DND-41 (cell line): ENCODE measurements at regions not wholly inside any gene's neighbourhood (a gene's known extent, or its start where the extent isn't known, plus 50 kb on each side); places are given as distances from the start of the nearest gene placed in this dataset.

Source experiments
- EZH2 ChIP-seq: IDR thresholded peaks from 3 replicates; pipeline ENCODE4 v1.6.1; 2012; ENCODE audit warnings: borderline replicate concordance, low read depth, mild to moderate bottlenecking, moderate library complexity, low read length, inconsistent platforms; ENCODE audit not compliant: severe bottlenecking
- TF ChIP-seq, protein P1 (sequence below): IDR thresholded peaks from 2 replicates; pipeline ENCODE4 v1.5.1; 2012; ENCODE audit warnings: borderline replicate concordance, low read length, moderate library complexity, mild to moderate bottlenecking; ENCODE audit not compliant: poor library complexity, severe bottlenecking; ENCODE audit errors: extremely low read depth

DNA sequence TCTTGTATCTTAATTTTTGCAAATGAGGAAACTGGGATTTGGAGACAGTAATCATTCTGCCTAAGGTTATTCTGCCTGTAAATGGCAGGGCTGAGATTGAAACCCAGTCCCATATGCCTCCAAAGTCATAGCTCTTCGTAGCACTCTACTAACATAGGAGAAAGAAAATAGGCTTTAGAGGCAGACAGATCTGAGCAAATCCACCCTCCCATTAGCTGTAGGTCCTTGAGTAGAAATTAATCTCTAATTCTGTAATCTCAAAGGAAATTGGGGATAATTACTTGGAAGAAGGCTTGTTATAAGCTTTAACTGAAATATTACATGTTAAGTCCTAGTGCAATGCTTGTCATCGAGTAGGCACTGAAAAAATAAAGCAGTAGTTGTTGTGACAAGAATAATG is 252.1 kb upstream of the PEX5L start:
- TF ChIP-seq, protein P1, sequence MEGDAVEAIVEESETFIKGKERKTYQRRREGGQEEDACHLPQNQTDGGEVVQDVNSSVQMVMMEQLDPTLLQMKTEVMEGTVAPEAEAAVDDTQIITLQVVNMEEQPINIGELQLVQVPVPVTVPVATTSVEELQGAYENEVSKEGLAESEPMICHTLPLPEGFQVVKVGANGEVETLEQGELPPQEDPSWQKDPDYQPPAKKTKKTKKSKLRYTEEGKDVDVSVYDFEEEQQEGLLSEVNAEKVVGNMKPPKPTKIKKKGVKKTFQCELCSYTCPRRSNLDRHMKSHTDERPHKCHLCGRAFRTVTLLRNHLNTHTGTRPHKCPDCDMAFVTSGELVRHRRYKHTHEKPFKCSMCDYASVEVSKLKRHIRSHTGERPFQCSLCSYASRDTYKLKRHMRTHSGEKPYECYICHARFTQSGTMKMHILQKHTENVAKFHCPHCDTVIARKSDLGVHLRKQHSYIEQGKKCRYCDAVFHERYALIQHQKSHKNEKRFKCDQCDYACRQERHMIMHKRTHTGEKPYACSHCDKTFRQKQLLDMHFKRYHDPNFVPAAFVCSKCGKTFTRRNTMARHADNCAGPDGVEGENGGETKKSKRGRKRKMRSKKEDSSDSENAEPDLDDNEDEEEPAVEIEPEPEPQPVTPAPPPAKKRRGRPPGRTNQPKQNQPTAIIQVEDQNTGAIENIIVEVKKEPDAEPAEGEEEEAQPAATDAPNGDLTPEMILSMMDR, result no peak
- no peak for TF ChIP-seq EZH2
